Neural progenitor cell (in vitro differentiated cells): ENCODE measurements at regions not wholly inside any gene's neighbourhood (a gene's known extent, or its start where the extent isn't known, plus 50 kb on each side); places are given as distances from the start of the nearest gene placed in this dataset.
"Not testable (repeated sequence)": the region's sequence is repeated elsewhere in the genome, so short reads cannot be mapped to it uniquely, and the experiment has no call there.

Experiments
- DNase-seq: peaks from one replicate; pipeline ENCODE4 v3.0.0-alpha.2; 2016; ENCODE audit warnings: low spot score
- H2AFZ ChIP-seq: fragments of 200-600 bp; sonication (generic); replicated peaks from 2 replicates; pipeline ENCODE4 v1.6.1; 2016; ENCODE audit warnings: antibody characterized with exemption
- H3F3A ChIP-seq: fragments of 200-600 bp; sonication (generic); 2 replicates; pipeline ENCODE4 v1.6.1; 2016; ENCODE audit warnings: antibody characterized with exemption, low read depth
- H3K27ac ChIP-seq: fragments of 200-600 bp; sonication (generic); 2 replicates; pipeline ENCODE4 v1.5.1; 2016; ENCODE audit warnings: mild to moderate bottlenecking
- H3K27me3 ChIP-seq: fragments of 200-600 bp; sonication (generic); 2 replicates; pipeline ENCODE4 v1.6.1; 2016; ENCODE audit warnings: mild to moderate bottlenecking, moderate library complexity
- H3K36me3 ChIP-seq: fragments of 200-600 bp; sonication (generic); 2 replicates; pipeline ENCODE4 v1.5.1; 2016
- H3K4me1 ChIP-seq: fragments of 200-600 bp; sonication (generic); 2 replicates; pipeline ENCODE4 v1.6.1; 2016; ENCODE audit warnings: mixed run types
- H3K4me2 ChIP-seq: fragments of 200-600 bp; sonication (generic); 2 replicates; pipeline ENCODE4 v1.6.1; 2016
- H3K4me3 ChIP-seq: fragments of 200-600 bp; sonication (generic); 2 replicates; pipeline ENCODE4 v1.5.1; 2016
- H3K79me2 ChIP-seq: fragments of 200-600 bp; sonication (generic); 2 replicates; pipeline ENCODE4 v1.6.1; 2016; ENCODE audit warnings: low read depth
- H3K9ac ChIP-seq: fragments of 200-600 bp; sonication (generic); 2 replicates; pipeline ENCODE4 v1.6.1; 2016
- H3K9me3 ChIP-seq: fragments of 200-600 bp; sonication (generic); 2 replicates; pipeline ENCODE4 v1.5.1; 2016; ENCODE audit warnings: low read depth
- H4K20me1 ChIP-seq: fragments of 200-600 bp; sonication (generic); 2 replicates; pipeline ENCODE4 v1.6.1; 2016; ENCODE audit warnings: low read depth
- H3K27ac Mint-ChIP-seq: 3 replicates; pipeline ENCODE4 v1.8.0; 2021; ENCODE audit warnings: mixed read lengths
- H3K27me3 Mint-ChIP-seq: 2 replicates; pipeline ENCODE4 v1.8.0; 2022; ENCODE audit warnings: low read depth, mild to moderate bottlenecking, inconsistent platforms, moderate library complexity, mixed read lengths; ENCODE audit not compliant: insufficient read depth
- H3K36me3 Mint-ChIP-seq: 3 replicates; pipeline ENCODE4 v1.8.0; 2021; ENCODE audit warnings: mixed read lengths
- H3K4me1 Mint-ChIP-seq: 3 replicates; pipeline ENCODE4 v1.8.0; 2021; ENCODE audit warnings: mixed read lengths
- H3K4me3 Mint-ChIP-seq: 3 replicates; pipeline ENCODE4 v1.8.0; 2021; ENCODE audit warnings: mild to moderate bottlenecking, moderate library complexity, mixed read lengths
- H3K9me3 Mint-ChIP-seq: 3 replicates; pipeline ENCODE4 v1.8.0; 2020; ENCODE audit warnings: mixed read lengths
- EZH2 ChIP-seq: fragments of 200-600 bp; sonication (generic); IDR thresholded peaks from 2 replicates; pipeline ENCODE4 v1.6.1; 2017; ENCODE audit warnings: antibody characterized with exemption, mild to moderate bottlenecking, moderate library complexity
- EZH2phosphoT487 ChIP-seq: fragments of 200-600 bp; sonication (generic); IDR thresholded peaks from 2 replicates; pipeline ENCODE4 v1.6.1; 2017; ENCODE audit warnings: antibody characterized with exemption
- TF ChIP-seq, protein P1 (sequence below): fragments of 200-600 bp; sonication (generic); IDR thresholded peaks from 2 replicates; pipeline ENCODE4 v1.5.1; 2017; ENCODE audit warnings: antibody characterized with exemption, mild to moderate bottlenecking

DNA sequence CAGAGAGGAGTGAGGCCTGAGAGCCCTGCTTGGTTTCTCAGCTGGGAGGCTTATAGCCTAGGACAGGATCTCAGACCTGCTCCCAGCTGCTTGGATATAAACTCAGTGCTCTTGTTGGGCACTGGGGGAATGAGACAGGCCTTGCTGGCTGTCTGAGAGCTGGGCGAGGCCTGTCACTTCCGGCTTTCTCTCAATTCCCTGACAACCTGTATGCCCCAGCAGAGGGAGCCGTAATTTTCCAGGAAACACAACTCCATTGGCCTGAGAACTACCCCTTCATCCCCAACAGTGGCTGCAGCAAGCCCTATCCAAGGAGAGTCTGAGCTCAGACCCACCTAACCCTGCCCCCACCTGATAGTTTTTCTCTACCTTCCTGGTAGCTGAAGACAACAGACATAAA, 258.3 kb upstream of the STXBP6 start:
- Histone ChIP-seq H3K27me3 (no peaks in the 10 kb centered on the region), H3K9me3 (peaks cover 5% of the 10 kb centered on the region), H3K36me3 (no peaks in the 10 kb centered on the region), H2AFZ (no peak overlapping the region), H3K27ac (no peak overlapping the region), H3K4me2 (no peak overlapping the region), H3K79me2 (no peaks in the 10 kb centered on the region), H3K4me3 (no peak overlapping the region), H4K20me1 (no peaks in the 10 kb centered on the region), H3F3A (no peaks in the 10 kb centered on the region), H3K9ac (no peak overlapping the region), H3K4me1 (no peaks in the 10 kb centered on the region)
- Mint-ChIP-seq H3K4me3 (no peak overlapping the region), H3K9me3 (no peaks in the 10 kb centered on the region), H3K27ac (no peak overlapping the region), H3K27me3 (no peaks in the 10 kb centered on the region), H3K4me1 (peaks cover 2% of the 10 kb centered on the region), H3K36me3 (no peaks in the 10 kb centered on the region)
- TF ChIP-seq, protein P1, sequence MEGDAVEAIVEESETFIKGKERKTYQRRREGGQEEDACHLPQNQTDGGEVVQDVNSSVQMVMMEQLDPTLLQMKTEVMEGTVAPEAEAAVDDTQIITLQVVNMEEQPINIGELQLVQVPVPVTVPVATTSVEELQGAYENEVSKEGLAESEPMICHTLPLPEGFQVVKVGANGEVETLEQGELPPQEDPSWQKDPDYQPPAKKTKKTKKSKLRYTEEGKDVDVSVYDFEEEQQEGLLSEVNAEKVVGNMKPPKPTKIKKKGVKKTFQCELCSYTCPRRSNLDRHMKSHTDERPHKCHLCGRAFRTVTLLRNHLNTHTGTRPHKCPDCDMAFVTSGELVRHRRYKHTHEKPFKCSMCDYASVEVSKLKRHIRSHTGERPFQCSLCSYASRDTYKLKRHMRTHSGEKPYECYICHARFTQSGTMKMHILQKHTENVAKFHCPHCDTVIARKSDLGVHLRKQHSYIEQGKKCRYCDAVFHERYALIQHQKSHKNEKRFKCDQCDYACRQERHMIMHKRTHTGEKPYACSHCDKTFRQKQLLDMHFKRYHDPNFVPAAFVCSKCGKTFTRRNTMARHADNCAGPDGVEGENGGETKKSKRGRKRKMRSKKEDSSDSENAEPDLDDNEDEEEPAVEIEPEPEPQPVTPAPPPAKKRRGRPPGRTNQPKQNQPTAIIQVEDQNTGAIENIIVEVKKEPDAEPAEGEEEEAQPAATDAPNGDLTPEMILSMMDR: no peak
- TF ChIP-seq EZH2phosphoT487: no peak
- no peak for TF ChIP-seq EZH2
- no peak for DNase-seq

DNA sequence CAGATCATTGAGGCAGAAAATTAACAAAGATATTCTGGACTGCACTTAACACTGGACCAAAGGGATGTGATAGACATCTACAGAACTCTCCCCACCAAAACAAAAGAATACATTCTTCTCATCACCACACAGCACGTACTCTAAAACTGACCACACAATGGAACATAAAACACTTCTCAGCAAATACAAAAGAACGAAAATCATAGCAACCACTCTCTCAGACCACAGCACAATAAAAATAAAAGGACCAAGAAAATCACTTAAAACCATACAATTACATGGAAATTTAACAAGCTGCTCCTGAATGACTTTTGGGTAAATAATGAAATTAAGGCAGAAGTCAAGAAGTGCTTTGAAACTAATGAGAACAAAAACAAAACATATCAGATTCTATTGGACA, 254.0 kb upstream of the STXBP6 start:
- no peak overlapping the region for H3K4me3 Mint-ChIP-seq
- H3K9me3 Mint-ChIP-seq: no peaks in the 10 kb centered on the region
- no peaks in the 10 kb centered on the region for H3K27me3 Mint-ChIP-seq
- Histone ChIP-seq H3K36me3 (no peaks in the 10 kb centered on the region), H3K79me2 (no peaks in the 10 kb centered on the region), H3K4me3 (no peak overlapping the region), H3K4me2 (no peak overlapping the region), H3K27me3 (no peaks in the 10 kb centered on the region), H4K20me1 (no peaks in the 10 kb centered on the region), H2AFZ (no peak overlapping the region), H3K9me3 (no peaks in the 10 kb centered on the region), H3K27ac (no peak overlapping the region), H3F3A (no peaks in the 10 kb centered on the region), H3K4me1 (no peaks in the 10 kb centered on the region), H3K9ac (no peak overlapping the region)
- TF ChIP-seq EZH2phosphoT487 (no peak), EZH2 (no peak)
- TF ChIP-seq, protein P1: no peak
- no peaks in the 10 kb centered on the region for H3K36me3 Mint-ChIP-seq
- peaks cover 2% of the 10 kb centered on the region for H3K4me1 Mint-ChIP-seq
- no peak overlapping the region for H3K27ac Mint-ChIP-seq
- DNase-seq: no peak

DNA sequence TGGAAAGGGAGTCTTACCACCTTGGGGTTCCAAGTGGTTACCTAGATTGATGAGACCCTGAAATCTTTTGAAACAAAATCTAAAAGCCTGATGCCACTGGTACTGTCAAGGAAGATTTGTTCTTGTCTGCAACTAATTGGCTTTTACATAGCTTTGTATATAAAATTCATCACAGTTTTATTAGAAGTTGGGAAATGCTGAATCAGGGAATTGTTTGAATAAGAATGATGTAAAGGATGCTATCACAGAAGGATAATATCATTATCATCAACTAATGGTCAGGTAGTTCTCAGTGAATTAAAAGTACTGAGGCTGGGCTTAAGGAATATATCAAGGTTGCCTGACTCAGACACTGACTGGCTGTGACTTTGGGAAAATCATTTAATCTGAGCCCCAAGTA, 248.3 kb upstream of the STXBP6 start:
- H3F3A ChIP-seq: no peaks in the 10 kb centered on the region
- no peak overlapping the region for H3K9ac ChIP-seq
- Mint-ChIP-seq H3K36me3 (no peaks in the 10 kb centered on the region), H3K27me3 (no peaks in the 10 kb centered on the region), H3K4me3 (no peak overlapping the region), H3K4me1 (no peaks in the 10 kb centered on the region), H3K9me3 (no peaks in the 10 kb centered on the region), H3K27ac (no peak overlapping the region)
- H3K4me1 ChIP-seq: no peaks in the 10 kb centered on the region
- H4K20me1 ChIP-seq: no peaks in the 10 kb centered on the region
- H3K9me3 ChIP-seq: peaks cover 9% of the 10 kb centered on the region
- no peak overlapping the region for H3K27ac ChIP-seq
- H2AFZ ChIP-seq: no peak overlapping the region
- TF ChIP-seq EZH2: no peak
- TF ChIP-seq, protein P1: no peak
- no peak for TF ChIP-seq EZH2phosphoT487
- H3K4me3 ChIP-seq: no peak overlapping the region
- no peak overlapping the region for H3K4me2 ChIP-seq
- H3K79me2 ChIP-seq: no peaks in the 10 kb centered on the region
- DNase-seq: no peak
- H3K27me3 ChIP-seq: no peaks in the 10 kb centered on the region
- no peaks in the 10 kb centered on the region for H3K36me3 ChIP-seq

DNA sequence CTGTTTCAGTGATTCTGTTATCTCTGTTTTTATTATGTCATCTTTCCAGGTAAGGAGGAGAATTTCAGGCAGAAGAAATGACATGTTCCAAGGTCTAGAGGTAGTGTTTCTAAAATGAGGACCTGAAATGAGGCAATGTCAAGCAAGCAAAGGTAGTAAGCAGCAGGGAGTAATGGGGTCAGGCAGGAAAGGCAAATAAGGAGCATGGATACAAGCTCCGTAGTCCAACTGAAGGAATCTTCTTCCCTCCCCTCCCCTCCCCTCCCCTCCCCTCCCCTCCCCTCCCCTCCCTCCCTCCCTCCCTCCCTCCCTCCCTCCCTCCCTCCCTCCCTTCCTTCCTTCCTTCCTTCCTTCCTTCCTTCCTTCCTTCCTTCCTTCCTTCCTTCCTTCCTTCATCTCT, 240.2 kb upstream of the STXBP6 start:
- not testable (repeated sequence) for H3K79me2 ChIP-seq, H3K4me1 Mint-ChIP-seq

More for the DNA sequence above, 240.2 kb upstream of the STXBP6 start:
- H3K36me3 ChIP-seq, H3K4me3 Mint-ChIP-seq, H3K27me3 ChIP-seq, H3F3A ChIP-seq, H3K4me1 ChIP-seq, H2AFZ ChIP-seq, H3K27ac Mint-ChIP-seq, H3K9ac ChIP-seq, DNase-seq, H3K4me2 ChIP-seq, H3K27ac ChIP-seq, H3K36me3 Mint-ChIP-seq, H3K27me3 Mint-ChIP-seq, H3K4me3 ChIP-seq, H4K20me1 ChIP-seq, H3K9me3 Mint-ChIP-seq: not testable (repeated sequence)
- peaks cover 19% of the 10 kb centered on the region for H3K9me3 ChIP-seq
